Tongue (tissue), 1 donor: ENCODE measurements at regions not wholly inside any gene's neighbourhood (a gene's known extent, or its start where the extent isn't known, plus 50 kb on each side); places are given as distances from the start of the nearest gene placed in this dataset.

ENCODE experiments used
- DNase-seq: peaks from one replicate; pipeline ENCODE4 v3.0.0-alpha.2; 2015

DNA sequence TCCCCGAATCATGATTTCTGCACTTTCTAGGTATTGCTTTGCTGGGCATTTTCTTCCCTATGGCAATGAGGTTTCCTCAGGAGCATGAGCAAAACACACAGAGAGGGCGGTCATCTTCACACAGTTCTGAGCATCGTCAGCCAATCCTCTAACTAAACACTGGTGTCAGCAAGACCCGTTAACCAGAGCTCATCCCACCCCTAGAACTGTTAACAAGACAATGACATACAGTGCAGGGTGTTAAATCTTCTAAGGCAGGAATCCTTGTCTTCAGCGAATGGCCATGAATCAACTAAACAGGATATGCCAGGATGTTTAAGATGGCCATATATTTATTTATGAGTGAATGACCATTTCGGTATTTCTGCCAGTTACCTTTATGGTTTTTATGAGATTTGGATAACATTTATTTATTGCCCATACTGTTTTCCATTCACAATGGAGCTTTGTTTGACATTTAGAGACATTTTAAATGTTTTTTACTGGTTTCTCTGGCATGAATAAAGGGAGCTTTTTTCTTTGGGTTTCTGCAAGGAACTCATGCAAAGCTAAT is 411.5 kb upstream of the PROK2 start:
- DNase-seq, result no peak

DNA sequence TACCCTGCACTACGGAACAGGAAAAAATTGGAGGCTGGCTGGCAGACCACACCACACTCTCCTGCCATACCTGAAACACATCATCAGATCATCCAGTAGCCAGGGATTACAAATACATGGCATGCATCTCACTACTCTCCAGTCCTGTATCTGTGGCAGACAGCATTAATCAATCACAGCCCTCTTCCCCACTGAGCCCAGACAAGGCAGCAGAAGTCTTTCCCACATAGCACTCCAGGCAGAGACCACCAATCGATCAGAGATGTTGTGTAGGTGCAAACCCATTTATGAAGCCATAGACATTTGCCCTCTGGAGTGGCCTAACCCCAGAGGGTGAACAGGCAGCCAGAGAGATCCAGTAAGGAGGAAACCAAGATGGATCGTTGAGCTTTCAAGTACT is 410.9 kb upstream of the PROK2 start:
- DNase-seq, result no peak

- DNase-seq, result no peak
Measured at GRCh38 chr3:72194458-72194857, 409.5 kb upstream of the PROK2 start.

- no peak for DNase-seq
Measured at GRCh38 chr3:72193771-72194430, 409.0 kb upstream of the PROK2 start.

DNA sequence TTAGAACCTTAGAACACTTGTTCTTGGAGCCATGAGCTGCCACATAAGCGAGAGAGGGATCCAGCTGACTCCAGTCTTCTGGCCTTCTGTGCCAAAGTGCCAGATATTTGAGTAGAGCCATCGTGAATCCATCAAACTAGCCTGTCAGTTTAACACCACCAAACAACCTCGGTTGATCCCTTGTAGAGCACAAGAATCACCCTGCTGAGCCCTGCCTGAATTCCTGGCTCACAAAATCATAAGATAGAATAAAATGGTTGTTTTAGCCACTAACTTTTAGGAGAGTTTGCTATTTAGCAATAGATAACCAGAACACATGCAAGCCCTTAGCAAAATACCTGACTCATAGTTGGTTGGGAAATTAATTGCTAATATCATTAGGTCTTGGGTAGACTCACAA is 407.6 kb upstream of the PROK2 start:
- no peak for DNase-seq

DNA sequence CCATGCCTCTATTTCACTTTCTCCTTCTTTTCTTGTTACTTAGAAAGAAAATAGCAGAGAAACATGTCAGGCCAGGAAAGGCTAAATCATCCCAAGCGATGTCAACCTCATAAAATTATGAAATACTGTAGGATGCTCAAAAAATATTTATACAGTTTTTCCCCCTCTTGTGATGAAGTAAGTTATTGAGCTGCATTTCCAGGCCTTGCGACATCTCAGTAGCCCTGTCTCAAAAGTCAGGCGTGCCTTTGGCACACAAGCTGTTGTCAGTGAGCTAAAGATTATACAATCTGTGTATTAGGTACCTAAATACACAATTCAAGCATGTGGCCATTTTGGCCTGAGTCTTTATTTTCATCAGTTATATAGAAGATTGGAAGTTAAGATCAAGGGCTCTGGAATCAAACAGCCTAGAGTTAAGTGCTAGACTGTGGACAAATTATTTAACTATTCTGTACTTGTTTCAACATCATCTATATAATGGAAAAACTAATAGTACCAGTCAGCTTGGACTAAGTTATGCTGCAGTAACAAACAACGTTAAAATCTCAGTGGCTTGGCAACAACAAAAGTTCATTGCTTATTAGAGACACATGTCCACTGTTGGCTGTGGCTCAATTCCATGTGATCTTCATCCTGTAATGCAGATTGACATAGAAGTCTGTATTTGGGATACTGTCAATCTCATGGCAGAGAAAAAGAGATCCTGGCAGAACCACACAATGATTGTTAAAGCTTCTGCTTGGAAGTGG is 406.4 kb upstream of the PROK2 start:
- DNase-seq, result no peak

GRCh38 chr3:72190050-72190449 is 405.1 kb upstream of the PROK2 start:
- peak; percentile 71 for DNase-seq

DNA sequence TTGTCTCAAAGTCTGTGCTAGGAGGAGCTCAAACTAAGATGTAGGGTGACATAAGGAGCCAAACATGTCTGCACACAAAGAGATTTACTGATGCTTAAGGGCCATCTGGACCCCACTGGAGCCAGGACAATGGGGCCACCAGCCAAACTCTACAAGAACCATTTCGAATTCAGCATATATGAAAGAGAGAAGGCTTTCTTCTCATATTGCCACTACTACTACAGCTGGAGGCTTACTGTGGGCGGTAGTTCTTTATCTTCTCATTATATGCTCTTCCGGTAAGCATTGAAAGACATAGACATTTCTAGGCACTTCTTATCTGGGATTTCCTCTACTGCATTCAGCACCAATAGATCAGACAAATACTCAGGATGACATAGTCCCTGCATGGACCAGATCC is 404.4 kb upstream of the PROK2 start:
- DNase-seq, result peak; percentile 83

DNA sequence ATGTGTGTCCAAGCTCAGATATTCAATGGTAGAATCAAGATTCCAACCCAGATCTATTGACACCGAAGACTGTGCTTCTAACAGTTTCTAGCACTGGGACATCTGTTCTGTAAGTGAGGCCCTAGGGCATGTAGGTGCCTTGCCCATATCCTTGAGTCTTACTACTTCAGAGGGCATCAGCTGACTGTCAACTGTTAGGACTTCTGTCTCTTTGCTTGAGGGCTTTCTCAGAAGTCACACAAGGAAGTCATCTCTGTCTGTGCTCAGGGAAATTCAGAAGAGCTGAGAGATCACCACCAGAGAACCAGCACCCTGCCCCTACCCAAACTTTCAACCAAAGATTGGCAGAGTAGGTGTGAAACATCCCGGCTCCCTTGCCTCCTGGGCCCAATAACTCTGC is 403.6 kb upstream of the PROK2 start:
- no peak for DNase-seq

- no peak for DNase-seq
Measured at GRCh38 chr3:72187131-72187530, 402.2 kb upstream of the PROK2 start.

- peak; percentile 36 for DNase-seq
Measured at GRCh38 chr3:72186400-72186855, 401.5 kb upstream of the PROK2 start.

- DNase-seq, result no peak
Measured at GRCh38 chr3:72185549-72186399, 400.8 kb upstream of the PROK2 start.

DNA sequence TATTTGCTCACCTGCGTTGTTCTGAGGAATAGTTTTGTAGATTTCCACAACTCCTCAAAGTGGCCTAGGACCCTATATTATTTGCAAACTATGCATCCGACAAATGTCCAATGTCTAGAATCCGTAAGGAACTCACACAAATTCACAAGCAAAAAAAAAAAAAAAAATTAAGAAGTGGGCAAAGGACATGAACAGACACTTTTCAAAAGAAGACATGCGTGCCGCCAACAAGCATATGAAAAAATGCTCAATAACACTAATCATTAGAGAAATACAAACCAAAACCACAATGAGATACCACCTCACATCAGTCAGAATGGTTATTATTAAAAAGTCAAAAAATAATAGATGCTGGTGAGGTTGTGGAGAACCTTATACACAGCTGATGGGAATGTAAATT is 398.5 kb upstream of the PROK2 start:
- no peak for DNase-seq

- no peak for DNase-seq
Measured at GRCh38 chr3:72182206-72182605, 397.3 kb upstream of the PROK2 start.

GRCh38 chr3:72181251-72181650 is 396.3 kb upstream of the PROK2 start:
- peak; percentile 54 for DNase-seq

- no peak for DNase-seq
Measured at GRCh38 chr3:72180405-72180804, 395.5 kb upstream of the PROK2 start.

GRCh38 chr3:72179107-72179464 is 394.1 kb upstream of the PROK2 start:
- no peak for DNase-seq

GRCh38 chr3:72178463-72179106 is 393.6 kb upstream of the PROK2 start:
- DNase-seq, result no peak

DNA sequence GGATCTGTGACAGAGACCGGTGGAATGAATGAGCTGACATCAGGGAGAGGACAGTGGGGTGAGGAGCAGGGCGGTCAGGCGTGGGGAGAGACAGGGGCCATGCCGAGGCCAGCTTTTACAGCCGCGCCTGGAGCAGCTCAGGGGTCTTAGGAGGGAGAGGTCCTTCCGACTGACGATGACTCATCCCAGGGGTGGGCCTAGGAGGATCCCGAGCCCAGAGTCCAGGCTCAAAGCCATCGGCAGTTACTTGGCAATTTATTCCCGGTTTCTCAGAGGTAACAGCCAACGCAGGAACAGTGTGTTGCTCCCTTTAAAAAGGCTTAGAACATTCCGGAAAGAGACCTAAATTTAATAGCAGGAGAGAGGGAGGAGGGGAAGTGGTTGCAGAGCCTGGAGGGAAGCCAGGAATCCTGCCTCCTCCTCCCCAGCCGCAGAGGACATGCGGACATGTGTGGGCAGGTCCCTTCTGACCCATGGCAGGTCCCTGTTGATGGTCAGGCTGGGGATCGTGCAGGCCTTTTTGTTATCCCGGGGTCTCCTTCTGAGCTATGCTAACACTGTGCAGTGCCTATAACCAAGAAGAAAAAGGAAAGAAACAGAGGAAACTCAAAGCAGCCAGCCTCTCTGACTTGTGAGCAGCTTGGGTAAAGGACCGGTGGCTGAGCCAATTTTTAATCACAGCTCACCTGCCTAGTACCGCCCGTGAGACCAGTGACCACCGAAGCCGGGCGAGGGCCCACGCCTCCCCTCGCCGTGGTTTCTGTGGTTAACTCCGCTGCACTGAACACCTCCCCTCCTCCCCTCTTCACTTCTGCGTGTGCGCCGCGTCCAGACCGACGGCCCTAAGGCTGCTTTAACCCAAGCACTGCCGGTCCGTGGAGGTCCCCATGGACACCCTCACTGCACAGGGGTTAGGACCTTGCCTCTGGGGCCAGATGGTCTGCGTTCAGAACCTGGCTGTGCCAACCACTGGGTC is 392.4 kb upstream of the PROK2 start:
- DNase-seq, result peak; percentile 67

- no peak for DNase-seq
Measured at GRCh38 chr3:72176537-72177041, 391.6 kb upstream of the PROK2 start.
